ENCODE measurements at regions not wholly inside any gene's neighbourhood (a gene's known extent, or its start where the extent isn't known, plus 50 kb on each side); places are given as distances from the start of the nearest gene placed in this dataset.

DNA sequence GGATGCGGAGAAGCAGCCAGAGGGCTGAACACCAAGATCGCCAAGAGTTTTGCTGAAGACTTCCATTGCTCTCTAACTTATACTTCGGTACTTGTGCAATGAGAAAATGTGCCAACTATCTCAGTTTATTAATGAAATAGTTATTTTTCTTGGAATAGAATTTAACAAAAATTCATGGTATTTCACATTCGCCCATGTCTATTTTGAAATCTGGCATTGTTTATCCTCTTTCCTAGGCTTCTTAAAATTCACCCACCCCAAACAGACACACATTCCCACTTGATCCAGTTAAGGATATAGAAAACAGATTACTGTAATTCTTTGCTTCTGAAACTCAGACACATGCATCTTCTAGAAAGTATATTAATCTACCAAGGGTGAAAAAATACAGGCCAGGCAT lies 56.3 kb upstream of the ADAMTS5 start:
- DNase-seq (ENCODE audit: low read depth), result no peak
- no peak overlapping the region for H3K4me3 ChIP-seq (ENCODE audit: low read depth, low read length)
- no peak for TF ChIP-seq MYC (IDR thresholded peaks at IDR 0.05; ENCODE audit: low read depth, low read length)
- TF ChIP-seq, protein P1, sequence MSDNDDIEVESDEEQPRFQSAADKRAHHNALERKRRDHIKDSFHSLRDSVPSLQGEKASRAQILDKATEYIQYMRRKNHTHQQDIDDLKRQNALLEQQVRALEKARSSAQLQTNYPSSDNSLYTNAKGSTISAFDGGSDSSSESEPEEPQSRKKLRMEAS (IDR thresholded peaks at IDR 0.05; ENCODE audit: low read depth, low read length), result no peak
- TF ChIP-seq, protein P2, sequence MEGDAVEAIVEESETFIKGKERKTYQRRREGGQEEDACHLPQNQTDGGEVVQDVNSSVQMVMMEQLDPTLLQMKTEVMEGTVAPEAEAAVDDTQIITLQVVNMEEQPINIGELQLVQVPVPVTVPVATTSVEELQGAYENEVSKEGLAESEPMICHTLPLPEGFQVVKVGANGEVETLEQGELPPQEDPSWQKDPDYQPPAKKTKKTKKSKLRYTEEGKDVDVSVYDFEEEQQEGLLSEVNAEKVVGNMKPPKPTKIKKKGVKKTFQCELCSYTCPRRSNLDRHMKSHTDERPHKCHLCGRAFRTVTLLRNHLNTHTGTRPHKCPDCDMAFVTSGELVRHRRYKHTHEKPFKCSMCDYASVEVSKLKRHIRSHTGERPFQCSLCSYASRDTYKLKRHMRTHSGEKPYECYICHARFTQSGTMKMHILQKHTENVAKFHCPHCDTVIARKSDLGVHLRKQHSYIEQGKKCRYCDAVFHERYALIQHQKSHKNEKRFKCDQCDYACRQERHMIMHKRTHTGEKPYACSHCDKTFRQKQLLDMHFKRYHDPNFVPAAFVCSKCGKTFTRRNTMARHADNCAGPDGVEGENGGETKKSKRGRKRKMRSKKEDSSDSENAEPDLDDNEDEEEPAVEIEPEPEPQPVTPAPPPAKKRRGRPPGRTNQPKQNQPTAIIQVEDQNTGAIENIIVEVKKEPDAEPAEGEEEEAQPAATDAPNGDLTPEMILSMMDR (IDR thresholded peaks at IDR 0.05; ENCODE audit: low read depth, low read length), result no peak
- no peak for TF ChIP-seq POLR2A (IDR thresholded peaks at IDR 0.05; ENCODE audit: extremely low read depth, insufficient read length)

DNA sequence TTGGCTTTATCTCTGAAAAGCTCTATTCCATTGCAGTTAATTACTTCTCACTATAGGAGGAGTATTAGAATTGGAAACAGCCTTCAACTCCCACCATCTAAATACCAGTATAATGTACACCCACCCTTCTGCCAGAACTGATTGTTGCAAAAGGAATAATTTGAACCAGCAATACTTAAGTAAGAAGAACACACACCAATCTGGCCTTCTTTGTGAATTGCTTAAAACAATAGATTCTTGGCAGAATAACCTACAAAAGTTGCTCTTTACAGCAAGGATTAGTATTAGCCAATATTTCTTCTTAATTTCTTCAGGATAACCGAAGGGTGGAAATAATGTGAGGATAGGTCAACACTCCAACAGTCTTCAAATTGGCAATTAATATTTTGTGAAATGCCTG lies 54.9 kb upstream of the ADAMTS5 start:
- TF ChIP-seq MYC (IDR thresholded peaks at IDR 0.05; ENCODE audit: low read depth, low read length), result no peak
- TF ChIP-seq, protein P1 (IDR thresholded peaks at IDR 0.05; ENCODE audit: low read depth, low read length), result no peak
- H3K4me3 ChIP-seq (ENCODE audit: low read depth, low read length), result no peak overlapping the region
- DNase-seq (ENCODE audit: low read depth), result no peak

GRCh38 chr21:27021046-27021445 lies 54.2 kb upstream of the ADAMTS5 start:
- TF ChIP-seq MYC (IDR thresholded peaks at IDR 0.05; ENCODE audit: low read depth, low read length) (no peak), POLR2A (IDR thresholded peaks at IDR 0.05; ENCODE audit: extremely low read depth, insufficient read length) (no peak)
- no peak for DNase-seq (ENCODE audit: low read depth)
- no peak overlapping the region for H3K4me3 ChIP-seq (ENCODE audit: low read depth, low read length)

DNA sequence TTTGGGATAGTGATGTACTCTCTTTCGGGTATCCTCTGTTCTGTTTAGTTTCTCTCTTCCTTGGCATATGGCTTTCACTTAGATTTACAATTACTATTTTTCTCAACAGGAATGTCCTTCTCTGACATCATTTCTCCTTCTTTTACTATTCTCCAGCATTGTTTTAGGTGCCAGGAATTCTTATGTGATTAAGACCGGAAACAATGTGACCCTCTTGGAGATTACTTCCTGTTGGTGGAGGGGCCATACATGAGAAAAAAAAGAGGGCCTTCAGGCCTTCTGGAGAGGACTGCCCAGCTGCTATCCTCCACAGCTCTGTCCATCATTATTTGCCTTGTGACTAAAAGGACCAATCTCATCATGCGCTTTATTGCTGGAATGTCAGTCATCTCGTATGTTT lies 50.4 kb upstream of the ADAMTS5 start:
- no peak for DNase-seq (ENCODE audit: low read depth)
- H3K4me3 ChIP-seq (ENCODE audit: low read depth, low read length), result no peak overlapping the region
- TF ChIP-seq, protein P2 (IDR thresholded peaks at IDR 0.05; ENCODE audit: low read depth, low read length), result no peak
- TF ChIP-seq MYC (IDR thresholded peaks at IDR 0.05; ENCODE audit: low read depth, low read length) (no peak), POLR2A (IDR thresholded peaks at IDR 0.05; ENCODE audit: extremely low read depth, insufficient read length) (no peak)

Measured in NB4 (cell line).